ENCODE measurements at regions not wholly inside any gene's neighbourhood (a gene's known extent, or its start where the extent isn't known, plus 50 kb on each side); places are given as distances from the start of the nearest gene placed in this dataset.

GRCh38 chr13:48761256-48761655 lies 107.5 kb downstream of the CYSLTR2 start:
- intact Hi-C loops (cut with micrococcal nuclease) = loop anchor here in 1 of 2 donors (10.0 kb wide), 1 partner anchor 1866 kb away; the partner anchor contains the start of gene HTR2A
- CTCF ChIA-PET = interaction anchor here (1.7 kb wide), 1 partner anchor 8 kb away, joined by 6 read pairs; no protein-coding TSS in a partner anchor
- H3K4me3 Mint-ChIP-seq = no peak overlapping the region

GRCh38 chr13:48769107-48769704 lies 115.5 kb downstream of the CYSLTR2 start:
- DNase-seq (peak; percentile 44 to 87 (median 82)), ATAC-seq (peak; percentile 100)
- H3K27ac Mint-ChIP-seq = peak overlapping the region in 1 of 9 donors; percentile 0
- Histone ChIP-seq H3K27ac (ENCODE audit: low read depth, low read length) (no peak overlapping the region), H3K4me3 (ENCODE audit: low read length) (no peak overlapping the region), H3K36me3 (ENCODE audit: control insufficient read depth in 2 of 3, insufficient read depth in 3 of 3, low read length in 3 of 3) (no peaks in the 10 kb centered on the region), H3K9me3 (ENCODE audit: control insufficient read depth in 2 of 3, low read length in 3 of 3) (peaks cover 0 to 6% (median 0%) of the 10 kb centered on the region in 3 experiments), H3K4me1 (ENCODE audit: control insufficient read depth in 2 of 2, insufficient read depth in 2 of 2, low read length in 2 of 2) (no peaks in the 10 kb centered on the region), H3K27me3 (ENCODE audit: control insufficient read depth in 2 of 2, insufficient read depth in 2 of 2, low read length in 2 of 2) (no peaks in the 10 kb centered on the region)
- intact Hi-C loops (cut with micrococcal nuclease) = loop anchor here (1.0 to 10.0 kb wide), 21 partner anchors 37 to 1874 kb away; partner anchors contain the start of genes CYSLTR2 (in 1 of the 2), HTR2A (in 1 of the 2), ITM2B (in 1 of the 2) and MED4 (in 1 of the 2)
- H3K4me1 Mint-ChIP-seq = peaks cover 0 to 16% (median 5%) of the 10 kb centered on the region in 7 donors
- H3K27me3 Mint-ChIP-seq = peaks cover 4 to 46% (median 17%) of the 10 kb centered on the region in 5 donors
- CTCF ChIA-PET = interaction anchor here (0.6 to 7.4 kb wide), 11 partner anchors 9 to 1954 kb away, joined by 3 to 63 read pairs (median 4); no protein-coding TSS in a partner anchor
- POLR2A ChIA-PET = interaction anchor here (1.0 kb wide), 2 partner anchors 76 to 435 kb away, joined by 3 to 4 read pairs; no protein-coding TSS in a partner anchor
- H3K4me3 Mint-ChIP-seq = peak overlapping the region in 1 of 10 donors; percentile 4
- H3K36me3 Mint-ChIP-seq = peaks cover 5 to 12% (median 5%) of the 10 kb centered on the region in 5 donors
- peaks cover 7 to 43% (median 24%) of the 10 kb centered on the region in 11 donors for H3K9me3 Mint-ChIP-seq

More at GRCh38 chr13:48761256-48761655, 107.5 kb downstream of the CYSLTR2 start:
- H3K27me3 ChIP-seq (ENCODE audit: control insufficient read depth in 2 of 2, insufficient read depth in 2 of 2, low read length in 2 of 2) = no peaks in the 10 kb centered on the region
- H3K36me3 ChIP-seq (ENCODE audit: control insufficient read depth in 2 of 3, insufficient read depth in 3 of 3, low read length in 3 of 3) = no peaks in the 10 kb centered on the region
- H3K4me1 ChIP-seq (ENCODE audit: control insufficient read depth in 2 of 2, insufficient read depth in 2 of 2, low read length in 2 of 2) = no peaks in the 10 kb centered on the region
- ATAC-seq (no peak), DNase-seq (no peak)
- peaks cover 5 to 15% (median 8%) of the 10 kb centered on the region in 5 donors for H3K36me3 Mint-ChIP-seq
- H3K4me1 Mint-ChIP-seq = no peaks in the 10 kb centered on the region
- H3K9me3 Mint-ChIP-seq = peaks cover 14 to 47% (median 30%) of the 10 kb centered on the region in 11 donors
- no peak overlapping the region for H3K27ac Mint-ChIP-seq
- H3K27me3 Mint-ChIP-seq = peaks cover 9 to 30% (median 11%) of the 10 kb centered on the region in 5 donors
- H3K4me3 ChIP-seq (ENCODE audit: low read length) = no peak overlapping the region
- peaks cover 0 to 6% (median 0%) of the 10 kb centered on the region in 3 experiments for H3K9me3 ChIP-seq (ENCODE audit: control insufficient read depth in 2 of 3, low read length in 3 of 3)
- no peak overlapping the region for H3K27ac ChIP-seq (ENCODE audit: low read depth, low read length)
- POLR2A ChIA-PET = no interaction called here

GRCh38 chr13:48770372-48770771 lies 116.6 kb downstream of the CYSLTR2 start:
- Histone ChIP-seq H3K36me3 (ENCODE audit: control insufficient read depth in 2 of 3, insufficient read depth in 3 of 3, low read length in 3 of 3) (no peaks in the 10 kb centered on the region), H3K4me1 (ENCODE audit: control insufficient read depth in 2 of 2, insufficient read depth in 2 of 2, low read length in 2 of 2) (no peaks in the 10 kb centered on the region), H3K27ac (ENCODE audit: low read depth, low read length) (no peak overlapping the region), H3K9me3 (ENCODE audit: control insufficient read depth in 2 of 3, low read length in 3 of 3) (peaks cover 0 to under 1% (median 0%) of the 10 kb centered on the region in 3 experiments), H3K27me3 (ENCODE audit: control insufficient read depth in 2 of 2, insufficient read depth in 2 of 2, low read length in 2 of 2) (no peaks in the 10 kb centered on the region), H3K4me3 (ENCODE audit: low read length) (no peak overlapping the region)
- DNase-seq (no peak), ATAC-seq (no peak)
- intact Hi-C loops (cut with micrococcal nuclease) = no loop called here
- Mint-ChIP-seq H3K4me1 (peaks cover 0 to 16% (median 5%) of the 10 kb centered on the region in 7 donors), H3K27me3 (peaks cover 13 to 46% (median 16%) of the 10 kb centered on the region in 5 donors), H3K4me3 (no peak overlapping the region), H3K36me3 (peaks cover 5 to 6% (median 5%) of the 10 kb centered on the region in 5 donors), H3K9me3 (peaks cover 3 to 32% (median 15%) of the 10 kb centered on the region in 11 donors), H3K27ac (no peak overlapping the region)
- ChIA-PET POLR2A (no interaction called here), CTCF (interaction anchor here (0.6 to 7.4 kb wide), 5 partner anchors 10 to 516 kb away, joined by 3 to 63 read pairs (median 6); no protein-coding TSS in a partner anchor)

- H3K4me1 ChIP-seq (ENCODE audit: control insufficient read depth in 2 of 2, insufficient read depth in 2 of 2, low read length in 2 of 2) = no peaks in the 10 kb centered on the region
- CTCF ChIA-PET = interaction anchor here (0.6 to 7.4 kb wide), 3 partner anchors 9 to 176 kb away, joined by 3 to 63 read pairs (median 3); no protein-coding TSS in a partner anchor
- H3K9me3 Mint-ChIP-seq = peaks cover 0 to 14% (median 6%) of the 10 kb centered on the region in 11 donors
- H3K9me3 ChIP-seq (ENCODE audit: control insufficient read depth in 2 of 3, low read length in 3 of 3) = no peaks in the 10 kb centered on the region
- no peak overlapping the region for H3K27ac Mint-ChIP-seq
- DNase-seq (no peak), ATAC-seq (no peak)
- H3K36me3 ChIP-seq (ENCODE audit: control insufficient read depth in 2 of 3, insufficient read depth in 3 of 3, low read length in 3 of 3) = no peaks in the 10 kb centered on the region
- peaks cover 0 to 5% (median 4%) of the 10 kb centered on the region in 5 donors for H3K36me3 Mint-ChIP-seq
- no peak overlapping the region for H3K27ac ChIP-seq (ENCODE audit: low read depth, low read length)
- no peak overlapping the region for H3K4me3 Mint-ChIP-seq
- intact Hi-C loops (cut with micrococcal nuclease) = no loop called here
- no peaks in the 10 kb centered on the region for H3K27me3 ChIP-seq (ENCODE audit: control insufficient read depth in 2 of 2, insufficient read depth in 2 of 2, low read length in 2 of 2)
- no peak overlapping the region for H3K4me3 ChIP-seq (ENCODE audit: low read length)
- POLR2A ChIA-PET = no interaction called here
- peaks cover 13 to 40% (median 27%) of the 10 kb centered on the region in 5 donors for H3K27me3 Mint-ChIP-seq
- H3K4me1 Mint-ChIP-seq = peaks cover 0 to 16% (median 5%) of the 10 kb centered on the region in 7 donors
These were observed 119.2 kb downstream of the CYSLTR2 start for GRCh38 chr13:48772908-48773307.

GRCh38 chr13:48773531-48774275 lies 120.0 kb downstream of the CYSLTR2 start:
- no peak overlapping the region for H3K4me3 ChIP-seq (ENCODE audit: low read length)
- H3K27ac ChIP-seq (ENCODE audit: low read depth, low read length) = no peak overlapping the region
- ATAC-seq (no peak), DNase-seq (no peak)
- ChIA-PET POLR2A (no interaction called here), CTCF (interaction anchor here (0.6 to 7.4 kb wide), 3 partner anchors 9 to 396 kb away, joined by 3 to 63 read pairs (median 3); no protein-coding TSS in a partner anchor)
- no peaks in the 10 kb centered on the region for H3K27me3 ChIP-seq (ENCODE audit: control insufficient read depth in 2 of 2, insufficient read depth in 2 of 2, low read length in 2 of 2)
- no peaks in the 10 kb centered on the region for H3K9me3 ChIP-seq (ENCODE audit: control insufficient read depth in 2 of 3, low read length in 3 of 3)
- Mint-ChIP-seq H3K9me3 (peaks cover 0 to 6% (median 3%) of the 10 kb centered on the region in 11 donors), H3K4me1 (peaks cover 0 to 16% (median 4%) of the 10 kb centered on the region in 7 donors), H3K4me3 (no peak overlapping the region), H3K27me3 (peaks cover 11 to 36% (median 23%) of the 10 kb centered on the region in 5 donors), H3K27ac (no peak overlapping the region), H3K36me3 (peaks cover 0 to 5% (median under 1%) of the 10 kb centered on the region in 5 donors)
- intact Hi-C loops (cut with micrococcal nuclease) = no loop called here
- H3K4me1 ChIP-seq (ENCODE audit: control insufficient read depth in 2 of 2, insufficient read depth in 2 of 2, low read length in 2 of 2) = no peaks in the 10 kb centered on the region
- H3K36me3 ChIP-seq (ENCODE audit: control insufficient read depth in 2 of 3, insufficient read depth in 3 of 3, low read length in 3 of 3) = no peaks in the 10 kb centered on the region

GRCh38 chr13:48775285-48775684 lies 121.6 kb downstream of the CYSLTR2 start:
- Histone ChIP-seq H3K4me3 (ENCODE audit: low read length) (no peak overlapping the region), H3K9me3 (ENCODE audit: control insufficient read depth in 2 of 3, low read length in 3 of 3) (peaks cover 0 to 6% (median 0%) of the 10 kb centered on the region in 3 experiments), H3K27ac (ENCODE audit: low read depth, low read length) (no peak overlapping the region), H3K36me3 (ENCODE audit: control insufficient read depth in 2 of 3, insufficient read depth in 3 of 3, low read length in 3 of 3) (no peaks in the 10 kb centered on the region), H3K4me1 (ENCODE audit: control insufficient read depth in 2 of 2, insufficient read depth in 2 of 2, low read length in 2 of 2) (no peaks in the 10 kb centered on the region), H3K27me3 (ENCODE audit: control insufficient read depth in 2 of 2, insufficient read depth in 2 of 2, low read length in 2 of 2) (no peaks in the 10 kb centered on the region)
- H3K9me3 Mint-ChIP-seq = peaks cover 1 to 16% (median 9%) of the 10 kb centered on the region in 11 donors
- no peak overlapping the region for H3K4me3 Mint-ChIP-seq
- no peak overlapping the region for H3K27ac Mint-ChIP-seq
- CTCF ChIA-PET = no interaction called here
- DNase-seq = no peak
- POLR2A ChIA-PET = no interaction called here
- ATAC-seq = no peak
- peaks cover 9 to 36% (median 21%) of the 10 kb centered on the region in 5 donors for H3K27me3 Mint-ChIP-seq
- intact Hi-C loops (cut with micrococcal nuclease) = no loop called here
- H3K4me1 Mint-ChIP-seq = peaks cover 0 to 4% (median 0%) of the 10 kb centered on the region in 7 donors
- peaks cover 0 to 4% (median 0%) of the 10 kb centered on the region in 5 donors for H3K36me3 Mint-ChIP-seq

All from naive thymus-derived CD4-positive, alpha-beta T cell (primary cell).